ENCODE measurements at regions not wholly inside any gene's neighbourhood (a gene's known extent, or its start where the extent isn't known, plus 50 kb on each side); places are given as distances from the start of the nearest gene placed in this dataset.
"Not testable (repeated sequence)": the region's sequence is repeated elsewhere in the genome, so short reads cannot be mapped to it uniquely, and the experiment has no call there.

DNA sequence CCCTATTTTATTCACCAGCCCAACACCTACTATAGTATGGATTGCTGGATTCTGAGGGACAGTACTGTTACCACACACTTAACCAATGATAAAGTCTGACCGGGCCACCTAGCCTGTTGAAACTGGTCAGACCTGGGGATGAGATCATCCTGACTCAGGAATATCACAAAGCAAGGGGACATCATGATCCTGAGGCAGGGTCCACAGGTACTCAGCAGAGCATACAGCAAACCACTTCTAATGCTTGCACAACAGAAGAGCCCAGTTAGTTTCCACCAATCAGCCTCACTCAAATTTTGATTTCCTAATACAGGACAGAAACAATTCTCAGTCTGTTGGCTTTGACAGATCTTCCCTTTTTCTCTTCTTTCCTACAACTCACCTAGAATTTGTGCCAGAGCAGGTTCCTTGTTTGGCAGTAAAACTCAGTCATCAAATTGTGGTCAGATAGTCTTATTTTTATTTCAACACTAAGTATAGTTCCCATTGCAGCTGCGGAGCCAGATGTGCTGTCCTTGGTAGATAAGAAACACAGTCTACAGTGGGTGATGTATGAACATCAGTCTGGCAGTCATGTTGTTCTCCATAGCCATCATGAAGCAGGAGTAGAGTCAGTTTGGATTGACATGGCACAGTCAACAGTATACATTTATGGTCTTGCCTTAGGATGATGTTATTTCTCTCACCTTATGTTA is 90.1 kb upstream of the PRR23C start:
- Histone ChIP-seq H3K27ac (no peak overlapping the region), H3K9me3 (no peaks in the 10 kb centered on the region), H3K27me3 (no peaks in the 10 kb centered on the region), H3K4me1 (no peaks in the 10 kb centered on the region), H3K4me3 (no peak overlapping the region), H3K36me3 (no peaks in the 10 kb centered on the region)
- TF ChIP-seq, protein P1, sequence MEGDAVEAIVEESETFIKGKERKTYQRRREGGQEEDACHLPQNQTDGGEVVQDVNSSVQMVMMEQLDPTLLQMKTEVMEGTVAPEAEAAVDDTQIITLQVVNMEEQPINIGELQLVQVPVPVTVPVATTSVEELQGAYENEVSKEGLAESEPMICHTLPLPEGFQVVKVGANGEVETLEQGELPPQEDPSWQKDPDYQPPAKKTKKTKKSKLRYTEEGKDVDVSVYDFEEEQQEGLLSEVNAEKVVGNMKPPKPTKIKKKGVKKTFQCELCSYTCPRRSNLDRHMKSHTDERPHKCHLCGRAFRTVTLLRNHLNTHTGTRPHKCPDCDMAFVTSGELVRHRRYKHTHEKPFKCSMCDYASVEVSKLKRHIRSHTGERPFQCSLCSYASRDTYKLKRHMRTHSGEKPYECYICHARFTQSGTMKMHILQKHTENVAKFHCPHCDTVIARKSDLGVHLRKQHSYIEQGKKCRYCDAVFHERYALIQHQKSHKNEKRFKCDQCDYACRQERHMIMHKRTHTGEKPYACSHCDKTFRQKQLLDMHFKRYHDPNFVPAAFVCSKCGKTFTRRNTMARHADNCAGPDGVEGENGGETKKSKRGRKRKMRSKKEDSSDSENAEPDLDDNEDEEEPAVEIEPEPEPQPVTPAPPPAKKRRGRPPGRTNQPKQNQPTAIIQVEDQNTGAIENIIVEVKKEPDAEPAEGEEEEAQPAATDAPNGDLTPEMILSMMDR (IDR thresholded peaks at IDR 0.05), result no peak
- intact Hi-C loops (cut with DNase I; ENCODE audit: low total_unique reads), result no loop called here
- DNase-seq, result no peak

GRCh38 chr3:139135657-139136056 is 91.0 kb upstream of the PRR23C start:
- Histone ChIP-seq H3K27ac (no peak overlapping the region), H3K4me1 (no peaks in the 10 kb centered on the region), H3K4me3 (no peak overlapping the region), H3K27me3 (no peaks in the 10 kb centered on the region), H3K9me3 (no peaks in the 10 kb centered on the region), H3K36me3 (no peaks in the 10 kb centered on the region)
- TF ChIP-seq, protein P1 (IDR thresholded peaks at IDR 0.05), result no peak
- DNase-seq, result no peak
- intact Hi-C loops (cut with DNase I; ENCODE audit: low total_unique reads), result no loop called here

GRCh38 chr3:139136469-139137202 is 91.9 kb upstream of the PRR23C start:
- DNase-seq, result no peak
- TF ChIP-seq, protein P1 (IDR thresholded peaks at IDR 0.05), result no peak

GRCh38 chr3:139140553-139140952 is 95.9 kb upstream of the PRR23C start:
- no peak for DNase-seq
- Histone ChIP-seq H3K9me3 (no peaks in the 10 kb centered on the region), H3K4me1 (no peaks in the 10 kb centered on the region), H3K36me3 (no peaks in the 10 kb centered on the region), H3K4me3 (no peak overlapping the region), H3K27ac (no peak overlapping the region), H3K27me3 (no peaks in the 10 kb centered on the region)
- TF ChIP-seq, protein P1 (IDR thresholded peaks at IDR 0.05), result no peak
- intact Hi-C loops (cut with DNase I; ENCODE audit: low total_unique reads), result no loop called here

More at GRCh38 chr3:139136469-139137202, 91.9 kb upstream of the PRR23C start:
- Histone ChIP-seq H3K36me3 (no peaks in the 10 kb centered on the region), H3K4me1 (no peaks in the 10 kb centered on the region), H3K27ac (no peak overlapping the region), H3K27me3 (no peaks in the 10 kb centered on the region), H3K4me3 (no peak overlapping the region), H3K9me3 (no peaks in the 10 kb centered on the region)
- intact Hi-C loops (cut with DNase I; ENCODE audit: low total_unique reads), result no loop called here

GRCh38 chr3:139145980-139146379 is 101.3 kb upstream of the PRR23C start:
- H3K36me3 ChIP-seq; H3K27ac ChIP-seq; H3K27me3 ChIP-seq; H3K9me3 ChIP-seq; H3K4me3 ChIP-seq; H3K4me1 ChIP-seq; DNase-seq; intact Hi-C loops (cut with DNase I; ENCODE audit: low total_unique reads): not testable (repeated sequence)

DNA sequence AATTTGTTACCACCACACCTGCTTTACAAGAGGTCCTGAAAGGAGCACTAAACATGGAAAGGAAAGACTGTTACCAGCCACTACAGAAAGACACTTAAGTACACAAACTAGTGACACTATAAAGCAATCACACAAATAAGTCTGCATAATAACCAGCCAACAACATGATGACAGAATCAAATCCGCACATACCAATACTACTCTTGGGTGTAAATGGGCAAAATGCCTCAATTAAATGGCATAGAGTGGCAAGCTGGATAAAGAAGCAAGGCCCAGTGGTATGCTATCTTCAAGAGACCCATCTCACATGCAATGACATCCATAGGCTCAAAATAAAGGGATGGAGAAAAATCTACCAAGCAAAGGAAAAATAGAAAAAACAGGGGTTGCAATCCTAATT is 106.8 kb upstream of the PRR23C start:
- Histone ChIP-seq H3K9me3 (no peaks in the 10 kb centered on the region), H3K4me3 (no peak overlapping the region), H3K27ac (no peak overlapping the region), H3K36me3 (no peaks in the 10 kb centered on the region), H3K27me3 (no peaks in the 10 kb centered on the region), H3K4me1 (no peaks in the 10 kb centered on the region)
- no peak for DNase-seq
- TF ChIP-seq, protein P1 (IDR thresholded peaks at IDR 0.05), result no peak
- intact Hi-C loops (cut with DNase I; ENCODE audit: low total_unique reads), result no loop called here

- H3K36me3 ChIP-seq; H3K9me3 ChIP-seq; H3K27ac ChIP-seq; DNase-seq; H3K4me1 ChIP-seq; H3K4me3 ChIP-seq; intact Hi-C loops (cut with DNase I; ENCODE audit: low total_unique reads); H3K27me3 ChIP-seq: not testable (repeated sequence)
Observed at GRCh38 chr3:139153434-139153833, 108.7 kb upstream of the PRR23C start.

All from tibial artery (tissue), 4 donors.